ENCODE measurements at regions not wholly inside any gene's neighbourhood (a gene's known extent, or its start where the extent isn't known, plus 50 kb on each side); places are given as distances from the start of the nearest gene placed in this dataset.

- H3K4me1 ChIP-seq (ENCODE audit: insufficient read depth) = peaks cover 19% of the 10 kb centered on the region
- TF ChIP-seq EZH2phosphoT487 (IDR thresholded peaks at IDR 0.05; ENCODE audit: insufficient read depth, low read depth) = no peak
- TF ChIP-seq EZH2 (IDR thresholded peaks at IDR 0.05; ENCODE audit: insufficient read depth, poor library complexity, severe bottlenecking) = no peak
- WGBS, 2 experiments (ENCODE audit: low coverage in 1 of 2, low lambda C conversion rate in 2 of 2, missing lambda C conversion rate in 2 of 2) = 33 to 42% methylated on average over 7 of the region's 7 CpGs
Measured at GRCh38 chr4:124018383-124019317, 622.1 kb downstream of the SPRY1 start.

GRCh38 chr4:124019749-124020549, 623.4 kb downstream of the SPRY1 start:
- WGBS, 2 experiments (ENCODE audit: low coverage in 1 of 2, low lambda C conversion rate in 2 of 2, missing lambda C conversion rate in 2 of 2) = 42 to 50% methylated on average over 4 of the region's 4 CpGs
- Histone ChIP-seq H3K27me3 (replicated peaks; ENCODE audit: insufficient read depth) (no peaks in the 10 kb centered on the region), H3K9ac (no peak overlapping the region), H3K4me2 (ENCODE audit: unreplicated experiment) (no peak overlapping the region), H3K36me3 (ENCODE audit: low read depth) (no peaks in the 10 kb centered on the region), H2AFZ (peak overlapping the region; percentile 18), H3K27ac (no peak overlapping the region), H3F3A (ENCODE audit: insufficient read depth) (peaks cover 18% of the 10 kb centered on the region; the same call in 1 of the 2 replicates), H3K79me2 (ENCODE audit: insufficient read depth) (no peaks in the 10 kb centered on the region), H4K20me1 (ENCODE audit: insufficient read depth) (no peaks in the 10 kb centered on the region), H3K9me2 (ENCODE audit: insufficient read depth) (no peaks in the 10 kb centered on the region), H3K4me3 (no peak overlapping the region), H3K4me1 (ENCODE audit: insufficient read depth) (peaks cover 19% of the 10 kb centered on the region), H3K9me3 (ENCODE audit: low read depth) (no peaks in the 10 kb centered on the region)
- in situ Hi-C loops (cut with MboI) = no loop called here
- TF ChIP-seq EZH2 (IDR thresholded peaks at IDR 0.05; ENCODE audit: insufficient read depth, poor library complexity, severe bottlenecking) = no peak
- no peak for TF ChIP-seq EZH2phosphoT487 (IDR thresholded peaks at IDR 0.05; ENCODE audit: insufficient read depth, low read depth)
- no peak for DNase-seq

More at GRCh38 chr4:124018383-124019317, 622.1 kb downstream of the SPRY1 start:
- Histone ChIP-seq H3K36me3 (ENCODE audit: low read depth) (no peaks in the 10 kb centered on the region), H3K27ac (0 out of 2 replicates have a peak overlapping the region, but pooled peaks have one; percentile 32), H3K4me3 (peak overlapping the region; percentile 33; the same call in 1 of the 2 replicates), H2AFZ (peak overlapping the region; percentile 88), H3K4me2 (ENCODE audit: unreplicated experiment) (peak overlapping the region; percentile 67), H3K9me3 (ENCODE audit: low read depth) (no peaks in the 10 kb centered on the region), H4K20me1 (ENCODE audit: insufficient read depth) (no peaks in the 10 kb centered on the region), H3F3A (ENCODE audit: insufficient read depth) (peaks cover 18% of the 10 kb centered on the region; the same call in 1 of the 2 replicates), H3K79me2 (ENCODE audit: insufficient read depth) (no peaks in the 10 kb centered on the region), H3K9me2 (ENCODE audit: insufficient read depth) (no peaks in the 10 kb centered on the region), H3K27me3 (replicated peaks; ENCODE audit: insufficient read depth) (no peaks in the 10 kb centered on the region), H3K9ac (no peak overlapping the region)
- in situ Hi-C loops (cut with MboI) = no loop called here
- peak; percentile 59 for DNase-seq

- H3K4me1 ChIP-seq (ENCODE audit: insufficient read depth) = peaks cover 2% of the 10 kb centered on the region; the same call in 1 of the 2 replicates
- no peak overlapping the region for H3K4me2 ChIP-seq (ENCODE audit: unreplicated experiment)
- H3K27ac ChIP-seq = no peak overlapping the region
- no peak overlapping the region for H3K4me3 ChIP-seq
- H4K20me1 ChIP-seq (ENCODE audit: insufficient read depth) = no peaks in the 10 kb centered on the region
- H3K27me3 ChIP-seq (replicated peaks; ENCODE audit: insufficient read depth) = no peaks in the 10 kb centered on the region
- no peaks in the 10 kb centered on the region for H3K9me3 ChIP-seq (ENCODE audit: low read depth)
- WGBS, 2 experiments (ENCODE audit: low coverage in 1 of 2, low lambda C conversion rate in 2 of 2, missing lambda C conversion rate in 2 of 2) = 70 to 74% methylated on average over 3 of the region's 3 CpGs
- TF ChIP-seq EZH2 (IDR thresholded peaks at IDR 0.05; ENCODE audit: insufficient read depth, poor library complexity, severe bottlenecking) = no peak
- no peak for TF ChIP-seq EZH2phosphoT487 (IDR thresholded peaks at IDR 0.05; ENCODE audit: insufficient read depth, low read depth)
- no peak overlapping the region for H3K9ac ChIP-seq
- H3K79me2 ChIP-seq (ENCODE audit: insufficient read depth) = no peaks in the 10 kb centered on the region
- H2AFZ ChIP-seq = no peak overlapping the region
- DNase-seq = no peak
- H3F3A ChIP-seq (ENCODE audit: insufficient read depth) = peaks cover 4% of the 10 kb centered on the region; the same call in 1 of the 2 replicates
- H3K9me2 ChIP-seq (ENCODE audit: insufficient read depth) = no peaks in the 10 kb centered on the region
- no peaks in the 10 kb centered on the region for H3K36me3 ChIP-seq (ENCODE audit: low read depth)
- in situ Hi-C loops (cut with MboI) = no loop called here
Measured at GRCh38 chr4:124025000-124025399, 628.4 kb downstream of the SPRY1 start.

- Histone ChIP-seq H3K27me3 (replicated peaks; ENCODE audit: insufficient read depth) (no peaks in the 10 kb centered on the region), H3K9ac (no peak overlapping the region), H3F3A (ENCODE audit: insufficient read depth) (no peaks in the 10 kb centered on the region), H3K9me2 (ENCODE audit: insufficient read depth) (no peaks in the 10 kb centered on the region), H3K27ac (no peak overlapping the region), H3K4me2 (ENCODE audit: unreplicated experiment) (no peak overlapping the region), H2AFZ (no peak overlapping the region), H3K79me2 (ENCODE audit: insufficient read depth) (no peaks in the 10 kb centered on the region), H3K36me3 (ENCODE audit: low read depth) (no peaks in the 10 kb centered on the region), H3K4me1 (ENCODE audit: insufficient read depth) (no peaks in the 10 kb centered on the region), H3K4me3 (no peak overlapping the region), H4K20me1 (ENCODE audit: insufficient read depth) (no peaks in the 10 kb centered on the region), H3K9me3 (ENCODE audit: low read depth) (no peaks in the 10 kb centered on the region)
- TF ChIP-seq EZH2phosphoT487 (IDR thresholded peaks at IDR 0.05; ENCODE audit: insufficient read depth, low read depth) = no peak
- TF ChIP-seq EZH2 (IDR thresholded peaks at IDR 0.05; ENCODE audit: insufficient read depth, poor library complexity, severe bottlenecking) = no peak
- in situ Hi-C loops (cut with MboI) = no loop called here
- DNase-seq = no peak
- WGBS, 2 experiments (ENCODE audit: low coverage in 1 of 2, low lambda C conversion rate in 2 of 2, missing lambda C conversion rate in 2 of 2) = 92 to 95% methylated on average over 9 of the region's 9 CpGs
Measured at GRCh38 chr4:124025428-124025827, 628.8 kb downstream of the SPRY1 start.
